Gastroesophageal sphincter (tissue), 4 donors: ENCODE measurements at regions not wholly inside any gene's neighbourhood (a gene's known extent, or its start where the extent isn't known, plus 50 kb on each side); places are given as distances from the start of the nearest gene placed in this dataset.

Experiments
- ATAC-seq: fragments of 150-250 bp; one replicate; pipeline ENCODE4 v1.9.1; 2016; ENCODE audit warnings: mild to moderate bottlenecking, moderate library complexity
- H3K27ac ChIP-seq, 4 donors: fragments of 200-600 bp; sonication (generic) in 3 of 4; 1 replicate in 3 of 4; 2 replicates in 1 of 4; pipeline ENCODE4 v1.5.1; 2016 to 2019
- H3K27me3 ChIP-seq: fragments of 200-600 bp; sonication (generic); one replicate; pipeline ENCODE4 v1.5.1; 2019
- H3K36me3 ChIP-seq, 2 donors: fragments of 200-600 bp; sonication (generic); one replicate each; pipeline ENCODE4 v1.5.1; 2019; ENCODE audit warnings: control low read depth in 1 of 2
- H3K4me1 ChIP-seq, 3 donors: fragments of 200-600 bp; sonication (generic); 1 replicate in 2 of 3; 2 replicates in 1 of 3; pipeline ENCODE4 v1.5.1; 2016 to 2019; ENCODE audit warnings: control low read depth in 2 of 3
- H3K4me3 ChIP-seq, 2 donors: fragments of 200-600 bp; sonication (generic); one replicate each; pipeline ENCODE4 v1.5.1; 2019; ENCODE audit warnings: mild to moderate bottlenecking in 1 of 2, moderate library complexity in 1 of 2
- H3K9me3 ChIP-seq, 3 donors: fragments of 200-600 bp; sonication (generic); one replicate each; pipeline ENCODE4 v1.5.1; 2017 to 2019; ENCODE audit warnings: control low read depth in 2 of 3
- EP300 ChIP-seq: sonication (generic); formaldehyde crosslinking; IDR thresholded peaks from one replicate; pipeline ENCODE4 v1.6.1; 2017; ENCODE audit warnings: antibody characterized with exemption, mild to moderate bottlenecking
- POLR2A ChIP-seq, 2 donors: fragments of 450-650 bp; IDR thresholded peaks; one replicate each; pipeline ENCODE4 v1.6.1; 2017; ENCODE audit warnings: antibody characterized with exemption in 2 of 2, mild to moderate bottlenecking in 2 of 2, moderate library complexity in 1 of 2
- POLR2AphosphoS5 ChIP-seq: sonication (generic); formaldehyde crosslinking; IDR thresholded peaks from one replicate; pipeline ENCODE4 v1.6.1; 2017; ENCODE audit warnings: antibody characterized with exemption
- WGBS, 2 donors: methylation state at CpG; one replicate each; pipeline ENCODE4 v1.1.5; 2018; ENCODE audit warnings: low coverage in 1 of 2; 5-methylcytosine and 5-hydroxymethylcytosine counted together
- TF ChIP-seq, protein P1 (sequence below), 4 experiments: fragments of 200-600 bp in 2 of 4; fragments of 450-650 bp in 2 of 4; sonication (generic) in 1 of 4; IDR thresholded peaks; one replicate each; pipeline ENCODE4 v1.5.1; 2017 to 2019; ENCODE audit warnings: antibody characterized with exemption in 4 of 4, mild to moderate bottlenecking in 2 of 4, moderate library complexity in 2 of 4

DNA sequence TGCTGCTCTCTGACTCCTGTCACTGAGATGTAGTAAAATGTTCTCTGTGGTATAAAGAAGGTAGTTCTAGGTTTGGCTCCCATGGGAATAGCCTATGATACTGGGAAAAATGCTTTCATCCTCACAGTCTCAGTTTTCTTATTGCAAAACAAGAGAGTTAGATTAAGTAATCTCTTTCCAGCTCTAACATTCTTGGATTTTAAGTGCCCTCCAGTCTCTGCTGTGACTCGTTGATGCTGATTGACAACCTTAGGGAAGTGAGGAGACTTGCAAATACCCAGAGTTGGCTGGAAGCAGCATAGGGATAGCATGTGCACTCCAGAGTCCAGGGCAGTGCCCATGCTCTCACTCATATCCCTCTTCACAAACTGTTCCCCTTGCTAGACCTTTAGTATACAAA, 534.9 kb downstream of the SLC4A3 start:
- no peak for TF ChIP-seq EP300
- Histone ChIP-seq H3K36me3 (no peaks in the 10 kb centered on the region), H3K27me3 (no peaks in the 10 kb centered on the region), H3K27ac (no peak overlapping the region), H3K4me3 (no peak overlapping the region), H3K9me3 (peaks cover 0 to 8% (median 0%) of the 10 kb centered on the region in 3 donors), H3K4me1 (no peaks in the 10 kb centered on the region)
- 45% methylated on average over 1 of the region's 1 CpG; no CpG with 5 or more reads in 1 of the 2 donors for WGBS, 2 donors
- no peak for ATAC-seq

- H3K9me3 ChIP-seq, result peaks cover 0 to 8% (median 0%) of the 10 kb centered on the region in 3 donors
- WGBS, 2 donors, result 54 to 82% methylated on average over 2 of the region's 2 CpGs
- H3K27ac ChIP-seq, result no peak overlapping the region
- TF ChIP-seq POLR2A (IDR thresholded peaks at IDR 0.05) (no peak), EP300 (no peak), POLR2AphosphoS5 (no peak)
- TF ChIP-seq, protein P1, sequence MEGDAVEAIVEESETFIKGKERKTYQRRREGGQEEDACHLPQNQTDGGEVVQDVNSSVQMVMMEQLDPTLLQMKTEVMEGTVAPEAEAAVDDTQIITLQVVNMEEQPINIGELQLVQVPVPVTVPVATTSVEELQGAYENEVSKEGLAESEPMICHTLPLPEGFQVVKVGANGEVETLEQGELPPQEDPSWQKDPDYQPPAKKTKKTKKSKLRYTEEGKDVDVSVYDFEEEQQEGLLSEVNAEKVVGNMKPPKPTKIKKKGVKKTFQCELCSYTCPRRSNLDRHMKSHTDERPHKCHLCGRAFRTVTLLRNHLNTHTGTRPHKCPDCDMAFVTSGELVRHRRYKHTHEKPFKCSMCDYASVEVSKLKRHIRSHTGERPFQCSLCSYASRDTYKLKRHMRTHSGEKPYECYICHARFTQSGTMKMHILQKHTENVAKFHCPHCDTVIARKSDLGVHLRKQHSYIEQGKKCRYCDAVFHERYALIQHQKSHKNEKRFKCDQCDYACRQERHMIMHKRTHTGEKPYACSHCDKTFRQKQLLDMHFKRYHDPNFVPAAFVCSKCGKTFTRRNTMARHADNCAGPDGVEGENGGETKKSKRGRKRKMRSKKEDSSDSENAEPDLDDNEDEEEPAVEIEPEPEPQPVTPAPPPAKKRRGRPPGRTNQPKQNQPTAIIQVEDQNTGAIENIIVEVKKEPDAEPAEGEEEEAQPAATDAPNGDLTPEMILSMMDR (IDR thresholded peaks at IDR 0.05), result no peak
- no peak for ATAC-seq
- H3K27me3 ChIP-seq, result no peaks in the 10 kb centered on the region
- no peak overlapping the region for H3K4me3 ChIP-seq
- no peaks in the 10 kb centered on the region for H3K36me3 ChIP-seq
- H3K4me1 ChIP-seq, result peaks cover 0 to 1% (median 0%) of the 10 kb centered on the region in 3 donors
These were observed 536.1 kb downstream of the SLC4A3 start for GRCh38 chr2:220163486-220163885.

GRCh38 chr2:220165401-220165800, 538.0 kb downstream of the SLC4A3 start:
- TF ChIP-seq POLR2A (IDR thresholded peaks at IDR 0.05), result no peak
- no peak for TF ChIP-seq EP300
- no peak for TF ChIP-seq POLR2AphosphoS5
- TF ChIP-seq, protein P1 (IDR thresholded peaks at IDR 0.05), result no peak
- no peak for ATAC-seq
- Histone ChIP-seq H3K9me3 (peaks cover 0 to 8% (median 0%) of the 10 kb centered on the region in 3 donors), H3K4me3 (no peak overlapping the region), H3K4me1 (peaks cover 0 to 11% (median 0%) of the 10 kb centered on the region in 3 donors), H3K36me3 (no peaks in the 10 kb centered on the region), H3K27ac (no peak overlapping the region), H3K27me3 (no peaks in the 10 kb centered on the region)
- 55 to 60% methylated on average over 1 to 4 of the region's 4 CpGs for WGBS, 2 donors

- TF ChIP-seq POLR2A (IDR thresholded peaks at IDR 0.05) (no peak), POLR2AphosphoS5 (no peak), EP300 (no peak)
- TF ChIP-seq, protein P1 (IDR thresholded peaks at IDR 0.05), result no peak
- Histone ChIP-seq H3K27ac (no peak overlapping the region), H3K4me3 (no peak overlapping the region), H3K36me3 (no peaks in the 10 kb centered on the region), H3K27me3 (no peaks in the 10 kb centered on the region), H3K9me3 (no peaks in the 10 kb centered on the region), H3K4me1 (peaks cover 0 to 11% (median 0%) of the 10 kb centered on the region in 3 donors)
- no peak for ATAC-seq
- WGBS, 2 donors, result 62 to 81% methylated on average over 3 of the region's 3 CpGs
These were observed 539.2 kb downstream of the SLC4A3 start for GRCh38 chr2:220166616-220167015.

DNA sequence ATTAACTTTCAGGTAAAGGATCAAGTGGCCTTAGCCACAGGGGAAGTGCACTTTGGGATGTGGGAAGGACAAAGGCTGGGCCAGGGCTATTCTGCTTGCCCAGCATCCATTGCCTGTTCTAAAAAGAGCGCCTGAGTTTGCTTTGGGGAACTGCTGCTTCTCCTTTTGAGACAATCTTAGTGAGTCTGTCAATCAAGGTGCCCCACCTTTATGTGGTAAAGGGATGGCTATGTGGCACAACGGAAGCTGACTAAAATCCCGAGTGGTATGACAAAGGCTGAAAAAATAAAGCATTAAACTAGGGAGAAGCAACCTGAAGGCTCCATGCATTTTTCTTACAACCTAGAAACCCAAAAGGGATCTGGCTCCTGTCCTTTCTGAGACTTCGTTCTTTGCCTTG, 540.5 kb downstream of the SLC4A3 start:
- TF ChIP-seq, protein P1 (IDR thresholded peaks at IDR 0.05), result no peak
- TF ChIP-seq POLR2A (IDR thresholded peaks at IDR 0.05), result no peak
- no peak for TF ChIP-seq EP300
- TF ChIP-seq POLR2AphosphoS5, result no peak
- no peaks in the 10 kb centered on the region for H3K36me3 ChIP-seq
- no peak overlapping the region for H3K4me3 ChIP-seq
- H3K27me3 ChIP-seq, result no peaks in the 10 kb centered on the region
- ATAC-seq, result no peak
- H3K9me3 ChIP-seq, result no peaks in the 10 kb centered on the region
- WGBS, 2 donors, result 92 to 95% methylated on average over 4 of the region's 4 CpGs
- peaks cover 0 to 11% (median 0%) of the 10 kb centered on the region in 3 donors for H3K4me1 ChIP-seq
- no peak overlapping the region for H3K27ac ChIP-seq
